GM21786 (cell line): ENCODE measurements at regions not wholly inside any gene's neighbourhood (a gene's known extent, or its start where the extent isn't known, plus 50 kb on each side); places are given as distances from the start of the nearest gene placed in this dataset.

ENCODE experiments used
- ATAC-seq: cut with Tn5 transposase; IDR thresholded peaks from one replicate; pipeline ENCODE4 v1.9.1; 2021; ENCODE audit not compliant: unreplicated experiment

- ATAC-seq: no peak
These were observed 454.5 kb downstream of the TMA16 start for GRCh38 chr4:163948920-163949455.

GRCh38 chr4:163949976-163950601, 455.6 kb downstream of the TMA16 start:
- no peak for ATAC-seq

- ATAC-seq: no peak
These were observed 460.8 kb downstream of the TMA16 start for GRCh38 chr4:163955288-163955687.

GRCh38 chr4:163958751-163959150, 464.3 kb downstream of the TMA16 start:
- no peak for ATAC-seq

- ATAC-seq: no peak
These were observed 465.4 kb downstream of the TMA16 start for GRCh38 chr4:163959932-163960331.

GRCh38 chr4:163966612-163967011, 472.1 kb downstream of the TMA16 start:
- no peak for ATAC-seq

- peak; percentile 50 for ATAC-seq
These were observed 472.8 kb downstream of the TMA16 start for GRCh38 chr4:163967263-163967662.

GRCh38 chr4:163967710-163968109, 473.2 kb downstream of the TMA16 start:
- no peak for ATAC-seq

GRCh38 chr4:163969291-163969690, 474.8 kb downstream of the TMA16 start:
- no peak for ATAC-seq

GRCh38 chr4:163976588-163976987, 482.1 kb downstream of the TMA16 start:
- no peak for ATAC-seq

GRCh38 chr4:163988391-163988790, 493.9 kb downstream of the TMA16 start:
- no peak for ATAC-seq

- no peak for ATAC-seq
These were observed 494.4 kb downstream of the TMA16 start for GRCh38 chr4:163988865-163989264.

GRCh38 chr4:163991298-163991865, 496.9 kb downstream of the TMA16 start:
- ATAC-seq: no peak

- no peak for ATAC-seq
These were observed 514.9 kb downstream of the TMA16 start for GRCh38 chr4:164009435-164009834.

- ATAC-seq: no peak
These were observed 517.3 kb downstream of the TMA16 start for GRCh38 chr4:164011791-164012190.

- peak; percentile 62 for ATAC-seq
These were observed 518.0 kb downstream of the TMA16 start for GRCh38 chr4:164012396-164013027.

- no peak for ATAC-seq
These were observed 527.5 kb downstream of the TMA16 start for GRCh38 chr4:164021947-164022346.

- no peak for ATAC-seq
These were observed 528.7 kb downstream of the TMA16 start for GRCh38 chr4:164023214-164023613.

GRCh38 chr4:164027805-164028204, 533.3 kb downstream of the TMA16 start:
- no peak for ATAC-seq

- no peak for ATAC-seq
These were observed 545.0 kb downstream of the TMA16 start for GRCh38 chr4:164039482-164039881.

GRCh38 chr4:164056426-164057142, 562.1 kb downstream of the TMA16 start:
- no peak for ATAC-seq
